OCI-LY7 (cell line): ENCODE measurements at regions not wholly inside any gene's neighbourhood (a gene's known extent, or its start where the extent isn't known, plus 50 kb on each side); places are given as distances from the start of the nearest gene placed in this dataset.

Experiments used
- BruUV-seq: library from RNA; stranded (reverse); fragments of 400-500 nt; replicated peaks from 2 replicates; lab custom pipeline; 2021; lab: Mats Ljungman, UMichigan
- CTCF ChIA-PET: fragments of 300-600 bp; sonication (Branson Sonifier 250); formaldehyde crosslinking; loops from one replicate; lab custom pipeline; 2022; ENCODE audit warnings: antibody characterized with exemption; ENCODE audit not compliant: unreplicated experiment; lab: Charles Lee
- POLR2A ChIA-PET: fragments of 300-600 bp; sonication (Branson Sonifier 250); formaldehyde crosslinking; loops from one replicate; lab custom pipeline; 2022; ENCODE audit warnings: antibody characterized with exemption; lab: Charles Lee
- DNase-seq: peaks from one replicate; pipeline ENCODE4 v3.0.0-alpha.2; 2015; ENCODE audit warnings: low spot score
- H2AFZ ChIP-seq: fragments of 200-600 bp; sonication (generic), shearing (Covaris generic); 2 replicates; pipeline ENCODE4 v1.6.1; 2014; ENCODE audit warnings: mild to moderate bottlenecking, antibody characterized with exemption, low read length, moderate library complexity
- H3K27ac ChIP-seq: fragments of 200-600 bp; sonication (generic); 2 replicates; pipeline ENCODE4 v1.5.1; 2014; ENCODE audit warnings: mixed run types, low read depth, mild to moderate bottlenecking, moderate library complexity, low read length, inconsistent platforms; ENCODE audit not compliant: poor library complexity, severe bottlenecking
- H3K36me3 ChIP-seq: fragments of 200-600 bp; sonication (generic); 2 replicates; pipeline ENCODE4 v1.6.1; 2014; ENCODE audit warnings: mild to moderate bottlenecking, antibody characterized with exemption, low read length, moderate library complexity, mixed read lengths; ENCODE audit not compliant: insufficient read depth
- H3K4me1 ChIP-seq: fragments of 200-600 bp; sonication (generic); 2 replicates; pipeline ENCODE4 v1.5.1; 2014; ENCODE audit warnings: mild to moderate bottlenecking, low read length; ENCODE audit not compliant: insufficient read depth, poor library complexity, severe bottlenecking
- H3K4me2 ChIP-seq: fragments of 200-600 bp; sonication (generic); 2 replicates; pipeline ENCODE4 v1.6.1; 2014; ENCODE audit warnings: mild to moderate bottlenecking, low read length
- H3K4me3 ChIP-seq: fragments of 200-600 bp; sonication (generic); 2 replicates; pipeline ENCODE4 v1.5.1; 2014; ENCODE audit warnings: mild to moderate bottlenecking, low read depth, low read length; ENCODE audit not compliant: poor library complexity, severe bottlenecking
- H3K79me2 ChIP-seq: fragments of 200-600 bp; sonication (generic); 2 replicates; pipeline ENCODE4 v1.6.1; 2016; ENCODE audit warnings: low read depth, mild to moderate bottlenecking, low read length, moderate library complexity, mixed read lengths; ENCODE audit not compliant: insufficient read depth
- H3K9me2 ChIP-seq: fragments of 200-600 bp; sonication (generic); 2 replicates; pipeline ENCODE4 v1.6.1; 2016; ENCODE audit warnings: mild to moderate bottlenecking, low read length, mixed read lengths; ENCODE audit not compliant: insufficient read depth
- H3K9me3 ChIP-seq: fragments of 200-600 bp; sonication (generic); 2 replicates; pipeline ENCODE4 v1.6.1; 2014; ENCODE audit warnings: mild to moderate bottlenecking, mixed run types, low read length, mixed read lengths
- H4K20me1 ChIP-seq: fragments of 200-600 bp; sonication (generic); 2 replicates; pipeline ENCODE4 v1.6.1; 2014; ENCODE audit warnings: mild to moderate bottlenecking, antibody characterized with exemption, low read length, moderate library complexity, mixed read lengths; ENCODE audit not compliant: insufficient read depth
- EZH2phosphoT487 ChIP-seq: fragments of 200-600 bp; sonication (generic); IDR thresholded peaks from 2 replicates; pipeline ENCODE4 v1.6.1; 2018; ENCODE audit warnings: low read depth, borderline replicate concordance, mild to moderate bottlenecking, mixed run types, antibody characterized with exemption, low read length, moderate library complexity, mixed read lengths
- intact Hi-C: fragments of 100-400 bp; cut with micrococcal nuclease; formaldehyde crosslinking; loops from one replicate; pipeline ENCODE4 v1.10.0; 2022; ENCODE audit not compliant: unreplicated experiment
- TF ChIP-seq, protein P1 (sequence below): fragments of 200-600 bp; sonication (generic); conservative IDR thresholded peaks from 2 replicates; pipeline ENCODE4 v1.5.1; 2014; ENCODE audit warnings: mild to moderate bottlenecking, antibody characterized with exemption, low read length, moderate library complexity, mixed read lengths

DNA sequence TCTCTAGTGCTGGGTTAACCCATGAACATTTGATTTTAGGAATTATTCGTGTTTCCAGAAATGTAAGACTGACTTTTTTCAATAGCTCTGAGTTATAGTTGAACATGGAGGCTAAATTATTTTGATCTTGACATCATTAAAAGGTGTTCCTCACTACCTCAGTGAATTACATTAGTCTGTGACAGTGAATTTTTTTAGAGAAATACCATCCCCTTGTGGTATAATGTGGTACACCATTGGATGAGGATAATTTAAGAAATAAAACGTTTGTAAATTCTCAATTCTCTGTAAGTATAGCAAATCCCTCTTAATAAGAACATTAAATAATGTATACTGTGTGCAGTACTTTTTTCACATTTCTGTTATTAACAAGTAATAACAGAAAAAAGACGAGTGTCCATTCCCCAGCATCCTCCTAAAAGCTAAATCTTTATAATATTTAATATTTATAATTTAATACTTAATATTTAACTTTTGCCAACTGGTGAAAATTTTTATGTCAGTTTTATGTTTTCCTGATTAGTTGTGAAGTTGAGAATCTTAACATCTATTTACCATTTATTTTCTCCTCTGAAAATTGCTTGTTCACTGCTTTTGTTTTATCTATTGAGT lies 70.3 kb upstream of the CWC22 start:
- no peaks in the 10 kb centered on the region for H3K36me3 ChIP-seq
- TF ChIP-seq, protein P1, sequence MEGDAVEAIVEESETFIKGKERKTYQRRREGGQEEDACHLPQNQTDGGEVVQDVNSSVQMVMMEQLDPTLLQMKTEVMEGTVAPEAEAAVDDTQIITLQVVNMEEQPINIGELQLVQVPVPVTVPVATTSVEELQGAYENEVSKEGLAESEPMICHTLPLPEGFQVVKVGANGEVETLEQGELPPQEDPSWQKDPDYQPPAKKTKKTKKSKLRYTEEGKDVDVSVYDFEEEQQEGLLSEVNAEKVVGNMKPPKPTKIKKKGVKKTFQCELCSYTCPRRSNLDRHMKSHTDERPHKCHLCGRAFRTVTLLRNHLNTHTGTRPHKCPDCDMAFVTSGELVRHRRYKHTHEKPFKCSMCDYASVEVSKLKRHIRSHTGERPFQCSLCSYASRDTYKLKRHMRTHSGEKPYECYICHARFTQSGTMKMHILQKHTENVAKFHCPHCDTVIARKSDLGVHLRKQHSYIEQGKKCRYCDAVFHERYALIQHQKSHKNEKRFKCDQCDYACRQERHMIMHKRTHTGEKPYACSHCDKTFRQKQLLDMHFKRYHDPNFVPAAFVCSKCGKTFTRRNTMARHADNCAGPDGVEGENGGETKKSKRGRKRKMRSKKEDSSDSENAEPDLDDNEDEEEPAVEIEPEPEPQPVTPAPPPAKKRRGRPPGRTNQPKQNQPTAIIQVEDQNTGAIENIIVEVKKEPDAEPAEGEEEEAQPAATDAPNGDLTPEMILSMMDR: peak; percentile 87
- no peak for TF ChIP-seq EZH2phosphoT487
- no TSS peak for BruUV-seq
- ChIA-PET CTCF (no interaction called here), POLR2A (interaction anchor here (0.8 to 1.2 kb wide), 2 partner anchors 13 to 676 kb away, joined by 3 to 4 read pairs; no protein-coding TSS in a partner anchor)
- H3K4me3 ChIP-seq: no peak overlapping the region
- H3K27ac ChIP-seq: no peak overlapping the region
- intact Hi-C loops: loop anchor here (1.0 to 2.0 kb wide), 2 partner anchors 235 to 655 kb away; no protein-coding TSS in a partner anchor
- no peak overlapping the region for H2AFZ ChIP-seq
- no peaks in the 10 kb centered on the region for H3K79me2 ChIP-seq
- no peaks in the 10 kb centered on the region for H3K4me1 ChIP-seq
- H4K20me1 ChIP-seq: no peaks in the 10 kb centered on the region
- H3K4me2 ChIP-seq: no peak overlapping the region
- DNase-seq: peak; percentile 17
- H3K9me2 ChIP-seq: no peaks in the 10 kb centered on the region
- no peaks in the 10 kb centered on the region; the same call in 1 of the 2 replicates for H3K9me3 ChIP-seq

- intact Hi-C loops: loop anchor here (2.0 kb wide), 1 partner anchor 233 kb away; no protein-coding TSS in a partner anchor
- ChIA-PET POLR2A (interaction anchor here (1.0 kb wide), 1 partner anchor 14 kb away, joined by 3 read pairs; no protein-coding TSS in a partner anchor), CTCF (interaction anchor here (1.0 kb wide), 1 partner anchor 140 kb away, joined by 3 read pairs; no protein-coding TSS in a partner anchor)
- Histone ChIP-seq H3K36me3 (no peaks in the 10 kb centered on the region), H3K4me3 (no peak overlapping the region), H2AFZ (no peak overlapping the region), H4K20me1 (no peaks in the 10 kb centered on the region), H3K4me2 (no peak overlapping the region), H3K4me1 (no peaks in the 10 kb centered on the region), H3K79me2 (no peaks in the 10 kb centered on the region), H3K9me2 (no peaks in the 10 kb centered on the region), H3K27ac (no peak overlapping the region), H3K9me3 (no peaks in the 10 kb centered on the region)
- no peak for DNase-seq
- BruUV-seq: no TSS peak
- TF ChIP-seq EZH2phosphoT487: no peak
- TF ChIP-seq, protein P1: no peak
Measured at GRCh38 chr2:180075870-180076269, 68.8 kb upstream of the CWC22 start.

DNA sequence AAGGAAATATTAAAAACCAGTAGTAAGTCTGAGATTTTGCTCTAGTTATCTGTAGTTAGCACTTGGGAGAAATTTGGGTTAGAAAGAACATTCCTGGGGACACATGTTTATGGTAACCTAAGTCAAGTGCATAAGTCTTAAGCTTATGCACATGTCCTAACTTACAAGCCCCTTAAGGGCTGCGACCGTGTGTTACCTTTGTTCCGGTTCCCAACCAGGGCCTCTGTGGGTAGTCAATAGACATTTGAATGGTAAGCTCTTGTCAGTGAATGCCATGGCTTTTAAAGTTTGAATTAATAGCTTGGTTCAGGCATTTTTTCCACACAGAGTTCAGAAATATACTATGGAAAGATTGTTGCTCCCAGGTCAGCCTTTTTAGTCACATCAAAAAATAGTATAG lies 64.7 kb upstream of the CWC22 start:
- no TSS peak for BruUV-seq
- POLR2A ChIA-PET: interaction anchor here (0.8 to 1.4 kb wide), 2 partner anchors 9 to 13 kb away, joined by 4 read pairs; no protein-coding TSS in a partner anchor
- Histone ChIP-seq H3K9me2 (no peaks in the 10 kb centered on the region), H3K36me3 (no peaks in the 10 kb centered on the region), H4K20me1 (no peaks in the 10 kb centered on the region), H3K4me1 (no peaks in the 10 kb centered on the region), H3K9me3 (peaks cover 5% of the 10 kb centered on the region; the same call in 1 of the 2 replicates), H3K4me3 (no peak overlapping the region), H3K27ac (no peak overlapping the region), H3K4me2 (no peak overlapping the region), H3K79me2 (no peaks in the 10 kb centered on the region), H2AFZ (no peak overlapping the region)
- no peak for DNase-seq
- TF ChIP-seq, protein P1: no peak
- no peak for TF ChIP-seq EZH2phosphoT487
- intact Hi-C loops: no loop called here
- CTCF ChIA-PET: no interaction called here
